Myocyte (in vitro differentiated cells): ENCODE measurements at regions not wholly inside any gene's neighbourhood (a gene's known extent, or its start where the extent isn't known, plus 50 kb on each side); places are given as distances from the start of the nearest gene placed in this dataset.

Source experiments
- DNase-seq: peaks from one replicate; pipeline ENCODE4 v3.0.0-alpha.2; 2012; ENCODE audit warnings: low read depth

DNA sequence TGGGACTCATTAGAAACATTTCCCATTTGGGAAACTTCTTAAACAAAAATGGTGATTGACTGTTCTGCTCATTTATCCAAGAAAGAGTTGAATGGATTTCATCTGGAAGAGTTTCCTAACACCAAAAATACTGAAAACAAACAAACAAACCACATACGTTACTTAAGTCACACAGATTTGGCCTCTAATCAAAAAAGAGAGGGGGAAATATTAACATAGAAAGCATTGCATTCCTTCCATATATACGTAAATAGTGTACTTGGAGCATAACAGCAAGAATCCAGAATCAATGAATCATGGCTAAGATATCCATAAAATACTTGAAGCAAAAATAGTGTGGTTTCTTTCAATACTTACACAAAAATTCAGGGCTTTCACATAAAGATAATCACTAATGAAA, 189.8 kb upstream of the MAP3K1 start:
- DNase-seq = no peak

- no peak for DNase-seq
These were observed 190.6 kb upstream of the MAP3K1 start for GRCh38 chr5:56624751-56625150.

DNA sequence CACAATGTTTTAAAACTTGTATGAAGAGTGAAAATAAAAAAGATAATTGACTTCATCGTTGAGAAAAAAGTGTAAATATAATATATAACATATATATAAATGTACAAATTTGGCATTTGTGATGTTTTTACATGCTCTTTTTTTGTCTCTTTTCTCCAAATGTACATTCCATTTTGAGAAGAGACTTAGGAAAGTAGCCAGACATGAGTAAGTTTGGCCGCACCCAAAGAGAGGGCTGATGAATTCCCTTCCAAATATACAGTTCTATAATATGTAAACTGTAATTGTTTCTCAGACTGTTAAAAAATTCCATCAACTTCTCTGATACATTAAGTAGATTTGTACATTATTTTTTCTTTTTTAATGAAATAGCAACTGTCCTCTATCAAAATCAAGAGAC, 193.2 kb upstream of the MAP3K1 start:
- DNase-seq = no peak

GRCh38 chr5:56620903-56621677, 194.3 kb upstream of the MAP3K1 start:
- no peak for DNase-seq

DNA sequence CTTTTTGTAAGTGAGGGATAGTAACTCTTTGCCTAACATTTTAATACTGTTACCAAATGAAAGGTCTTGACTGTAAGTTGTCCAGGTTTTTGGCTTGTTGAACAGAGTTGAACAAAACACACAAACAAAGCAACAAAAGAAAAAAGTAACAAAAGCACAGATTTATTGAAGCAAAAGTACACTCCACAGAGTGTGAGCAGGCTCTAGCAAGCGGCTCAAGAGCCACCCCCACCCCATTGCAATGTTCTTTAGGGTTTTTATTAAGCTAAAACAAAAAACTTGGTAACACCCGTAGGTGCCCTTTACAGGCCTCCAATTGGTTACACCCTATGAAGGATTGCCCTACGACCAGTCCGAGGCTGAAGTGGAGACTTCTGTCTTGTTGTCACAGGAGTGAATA, 197.4 kb upstream of the MAP3K1 start:
- DNase-seq = no peak

DNA sequence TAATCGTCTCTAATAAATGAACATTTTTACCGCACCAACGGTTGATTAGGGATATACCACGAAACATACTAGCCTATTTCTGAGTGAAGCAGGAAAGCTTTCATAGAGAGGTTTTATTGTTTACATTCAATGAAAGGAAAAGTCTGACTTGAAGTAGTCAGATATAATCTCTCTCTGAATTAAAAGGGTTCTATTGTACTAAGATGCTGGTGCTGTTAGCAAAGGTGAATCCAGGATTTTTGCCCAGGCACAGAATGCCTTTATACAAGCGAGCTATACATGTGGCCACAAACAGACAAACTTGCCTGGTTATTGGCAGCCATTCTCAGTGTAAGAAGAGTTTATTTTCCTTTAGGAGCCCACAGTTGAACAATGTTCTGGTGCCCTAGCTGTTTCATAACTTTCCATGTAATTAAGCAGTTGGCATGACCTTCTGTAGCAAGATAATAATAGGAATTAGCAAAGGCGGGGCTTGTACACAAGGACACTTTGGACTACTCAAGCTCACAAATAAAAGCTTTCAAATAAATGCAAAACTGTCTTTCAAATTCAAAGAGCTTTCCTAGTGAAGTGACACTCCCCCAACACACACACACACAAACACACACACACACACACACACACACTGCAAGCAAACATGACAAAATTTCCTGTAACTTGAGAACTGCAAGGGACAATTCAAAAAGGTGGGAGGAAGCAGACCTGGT, 198.7 kb upstream of the MAP3K1 start:
- no peak for DNase-seq

DNA sequence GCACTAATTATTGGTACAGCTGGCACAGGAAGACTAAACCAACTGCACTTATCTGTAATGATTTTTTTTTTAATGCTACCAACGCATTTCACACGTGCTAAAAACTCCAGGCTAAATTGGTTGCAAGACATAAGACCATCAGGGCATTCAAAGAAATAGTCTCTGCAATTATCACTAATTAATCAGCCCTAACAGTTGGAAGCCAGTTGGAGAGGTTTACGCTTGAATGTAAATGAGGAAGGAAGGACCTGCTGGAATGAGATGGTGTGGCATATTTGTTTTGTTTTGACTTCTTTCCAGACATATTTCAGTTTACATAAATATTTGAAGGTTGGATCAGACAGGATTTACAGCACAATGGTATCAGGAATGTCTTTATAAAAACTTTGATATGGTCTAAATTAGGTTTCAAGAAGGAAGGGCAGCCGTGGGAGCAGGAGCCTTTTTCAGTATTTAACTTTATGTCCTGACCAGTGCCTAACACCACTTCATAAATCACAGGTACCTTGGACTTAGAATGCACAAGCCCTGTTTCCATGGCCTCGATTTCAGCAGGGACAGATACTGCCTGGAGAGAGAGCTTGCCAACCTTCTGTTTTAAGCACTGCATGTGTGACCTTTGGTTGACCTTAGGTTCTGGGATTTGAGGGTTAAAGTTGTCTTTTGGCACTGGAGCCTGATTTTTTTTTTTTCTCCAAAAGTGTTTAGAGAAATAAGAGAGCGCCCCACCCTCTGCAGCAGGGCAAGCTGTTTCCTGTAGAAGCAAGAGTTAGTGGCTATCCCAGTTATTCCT, 199.8 kb upstream of the MAP3K1 start:
- no peak for DNase-seq

DNA sequence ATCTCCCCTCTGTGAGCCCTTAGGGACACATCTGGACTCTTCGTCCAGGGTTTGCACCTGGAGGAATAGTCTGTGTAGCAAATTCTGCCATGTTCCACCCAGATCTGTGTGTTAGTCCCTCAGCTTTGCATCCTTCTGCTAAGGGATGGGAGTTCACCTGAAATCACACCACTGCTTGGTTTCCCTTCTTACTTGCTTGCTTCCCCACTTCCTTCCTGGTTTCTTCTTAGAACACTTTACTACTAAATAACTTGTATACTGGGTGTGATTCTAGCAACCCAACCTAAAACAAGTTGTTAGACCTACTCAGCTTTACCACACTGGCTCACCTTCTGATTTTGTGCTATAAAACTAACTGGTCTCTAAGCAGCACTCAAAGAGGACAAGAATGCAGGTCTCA, 202.6 kb upstream of the MAP3K1 start:
- DNase-seq = no peak

DNA sequence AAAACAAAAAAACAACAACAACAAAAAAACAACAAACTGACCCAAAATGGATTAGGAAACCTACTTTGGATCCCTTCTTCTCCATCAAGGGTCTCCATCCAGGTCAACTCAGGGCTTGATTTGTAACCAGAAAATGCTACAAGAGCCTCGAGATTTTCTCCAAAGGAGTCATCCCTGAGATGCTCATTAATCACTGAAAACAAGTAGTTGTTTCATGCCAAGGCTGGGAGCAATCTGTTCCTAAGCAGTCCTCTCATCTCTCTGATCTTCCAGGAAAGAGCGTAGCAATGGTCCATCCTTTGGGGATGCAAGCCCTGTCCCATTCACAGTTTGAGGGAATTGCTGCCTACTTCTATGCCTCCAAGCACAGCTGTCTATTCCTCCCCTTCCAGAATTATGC, 203.0 kb upstream of the MAP3K1 start:
- no peak for DNase-seq

DNA sequence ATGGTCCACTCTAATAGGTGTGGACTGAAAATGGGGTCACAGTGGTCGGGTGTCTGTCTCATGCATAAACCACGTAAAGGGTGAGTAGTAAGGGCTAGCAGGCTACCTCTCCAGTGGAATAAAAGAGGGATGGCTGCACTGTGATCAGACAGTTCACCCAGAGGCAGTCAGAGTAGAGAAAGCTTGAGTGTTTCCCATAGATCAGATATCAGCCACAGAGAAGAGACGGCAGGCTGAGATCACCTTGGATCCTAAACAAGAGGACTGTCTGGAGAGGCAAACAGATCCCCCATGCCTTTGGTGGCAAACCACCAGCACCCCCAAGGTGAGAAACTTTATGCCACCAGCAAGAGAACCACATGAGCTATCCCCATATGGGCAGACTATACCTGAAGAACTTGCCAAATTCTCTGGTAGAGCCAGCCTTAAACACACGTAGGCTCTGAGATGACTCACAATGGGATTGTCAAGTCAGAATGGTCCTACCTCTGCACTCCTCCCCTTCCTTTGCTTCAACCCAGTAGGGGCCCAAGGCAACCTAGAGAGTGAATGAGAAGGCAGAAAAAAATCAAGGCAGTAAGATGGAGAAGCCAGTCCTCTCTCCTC, 205.2 kb upstream of the MAP3K1 start:
- DNase-seq = no peak

GRCh38 chr5:56608217-56608925, 207.0 kb upstream of the MAP3K1 start:
- DNase-seq = no peak

GRCh38 chr5:56607551-56607950, 207.8 kb upstream of the MAP3K1 start:
- no peak for DNase-seq

DNA sequence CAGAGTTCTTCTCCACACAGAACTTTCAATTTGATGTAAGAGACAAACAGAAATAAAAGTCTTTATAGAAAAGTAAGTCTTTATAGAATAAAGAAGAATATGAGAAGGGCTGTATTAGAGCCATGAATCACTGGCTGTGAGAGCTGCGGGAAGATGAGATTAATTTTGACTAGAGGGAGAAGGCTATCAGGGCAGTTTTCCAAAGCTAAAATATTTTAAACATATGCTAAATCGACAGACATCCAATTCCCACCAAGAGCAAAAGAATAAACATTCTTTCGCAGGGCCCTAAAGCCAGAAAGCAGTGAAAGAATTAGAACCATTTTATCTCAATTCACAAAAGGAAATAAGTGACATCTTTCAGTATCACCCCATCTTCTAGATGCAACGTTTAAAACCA, 208.3 kb upstream of the MAP3K1 start:
- DNase-seq = no peak

DNA sequence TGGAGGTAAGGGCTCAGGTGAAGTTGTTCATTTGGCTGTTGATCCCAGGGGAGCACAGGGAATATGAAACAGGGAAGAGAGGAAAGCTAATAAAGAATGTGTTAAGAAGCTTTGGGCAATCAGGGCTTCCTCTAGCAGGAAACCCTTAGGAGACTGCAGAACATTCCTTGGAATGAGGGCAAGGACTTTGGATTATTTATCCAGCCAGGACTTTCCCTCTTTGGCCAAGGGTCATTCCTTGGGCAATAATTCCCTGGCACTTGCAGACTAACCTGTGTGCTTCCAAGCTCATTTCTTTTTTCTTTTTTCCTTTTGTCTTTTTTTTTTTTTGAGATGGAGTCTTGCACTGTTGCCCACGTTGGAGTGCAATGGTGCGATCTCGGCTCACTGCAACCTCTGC, 209.2 kb upstream of the MAP3K1 start:
- no peak for DNase-seq

GRCh38 chr5:56605231-56605630, 210.1 kb upstream of the MAP3K1 start:
- DNase-seq = no peak

DNA sequence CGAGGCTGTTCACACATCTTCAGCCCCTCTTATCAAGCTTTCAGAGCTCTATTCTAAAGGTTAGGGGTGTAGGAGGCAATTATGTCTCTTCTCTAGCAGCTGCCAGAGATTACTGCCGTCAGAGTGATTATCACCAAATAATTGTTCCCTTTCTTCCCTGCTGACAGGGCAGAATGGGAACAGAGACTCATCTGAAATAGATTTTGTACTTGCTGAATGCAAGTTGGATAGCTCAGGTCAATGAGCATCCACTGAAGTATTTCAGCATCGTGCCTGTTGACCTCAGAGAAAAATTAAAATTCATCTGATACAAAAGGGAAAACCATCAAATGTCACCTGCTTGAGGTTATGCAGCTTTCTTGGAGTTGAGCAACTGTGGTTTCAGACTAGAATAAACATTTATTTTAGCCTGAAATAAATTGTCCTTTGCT, 213.7 kb upstream of the MAP3K1 start:
- peak; percentile 40 for DNase-seq

DNA sequence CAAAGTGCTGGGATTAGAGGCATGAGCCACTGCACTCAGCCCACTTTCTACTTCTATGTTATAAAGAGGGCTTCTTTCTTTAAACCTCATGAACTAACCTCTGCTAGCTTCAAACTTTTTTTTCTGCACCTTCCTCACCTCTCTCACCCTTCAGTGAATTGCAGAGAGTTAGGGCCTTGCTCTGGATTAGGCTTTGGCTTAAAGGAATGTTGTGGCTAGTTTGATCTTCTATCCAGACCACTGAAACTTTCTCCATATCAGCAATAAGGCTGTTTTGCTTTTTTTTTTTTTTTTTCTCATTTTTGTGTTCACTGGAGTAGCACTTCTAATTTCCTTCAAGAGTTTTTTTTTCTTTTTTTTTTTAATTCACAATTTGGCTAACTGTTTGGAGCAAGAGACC, 216.4 kb upstream of the MAP3K1 start:
- no peak for DNase-seq

DNA sequence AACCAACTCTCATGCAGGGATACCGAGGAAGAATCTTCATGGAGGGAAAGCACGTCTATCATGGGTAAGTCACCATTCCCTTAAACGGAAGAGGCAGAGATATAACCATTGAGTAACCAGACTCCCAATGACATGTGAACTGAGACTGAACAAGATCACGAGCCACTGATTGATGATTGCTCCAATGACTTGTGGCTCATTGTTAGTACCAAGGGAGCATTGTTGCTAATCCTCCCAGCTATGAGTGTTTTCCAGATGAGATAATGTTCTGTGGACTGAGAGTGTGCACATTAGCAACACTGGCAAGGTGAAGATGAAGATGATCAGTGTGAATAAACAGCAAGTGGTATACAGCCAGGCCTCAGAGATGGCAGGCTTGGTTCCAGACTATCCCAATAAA, 219.2 kb upstream of the MAP3K1 start:
- no peak for DNase-seq

DNA sequence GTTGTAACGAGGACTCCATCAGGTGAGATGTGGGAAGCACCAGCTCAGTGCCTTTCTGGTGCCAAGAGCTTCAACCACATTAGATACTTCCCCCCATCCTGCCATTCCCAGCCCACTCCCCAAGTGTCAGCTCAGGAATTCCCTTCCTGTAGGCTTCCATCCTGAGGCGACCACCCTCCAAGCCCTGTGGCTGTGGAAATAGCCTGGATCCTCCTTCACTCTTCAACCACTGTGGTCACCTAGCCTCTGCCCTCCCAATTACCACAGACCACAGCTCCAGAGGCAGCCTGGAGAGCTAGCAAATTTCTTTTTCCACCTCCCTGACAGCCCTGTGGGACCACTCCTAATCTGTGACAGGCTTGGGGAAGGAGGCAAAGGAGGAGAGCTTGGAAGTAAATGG, 219.8 kb upstream of the MAP3K1 start:
- peak; percentile 38 for DNase-seq

GRCh38 chr5:56594792-56595191, 220.6 kb upstream of the MAP3K1 start:
- DNase-seq = no peak

DNA sequence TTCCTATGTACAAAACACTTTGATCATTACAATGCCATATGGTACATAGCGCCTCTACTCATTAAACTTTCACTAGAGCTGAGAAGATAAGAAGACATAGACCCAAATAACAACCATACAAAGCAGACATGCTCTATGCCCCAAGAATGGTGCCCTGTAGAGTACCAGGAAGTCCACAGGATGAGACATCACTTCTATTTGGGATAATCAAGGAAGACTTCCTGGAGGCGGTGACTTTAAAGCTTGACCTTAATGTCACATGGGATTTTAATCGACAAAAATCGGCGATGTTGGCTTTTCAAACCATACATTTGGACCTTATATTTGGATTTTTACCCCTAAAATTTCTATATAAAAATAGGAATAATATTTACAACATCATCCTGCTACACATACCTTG, 224.3 kb upstream of the MAP3K1 start:
- DNase-seq = no peak
